OCI-LY7 (cell line): ENCODE measurements at regions not wholly inside any gene's neighbourhood (a gene's known extent, or its start where the extent isn't known, plus 50 kb on each side); places are given as distances from the start of the nearest gene placed in this dataset.

Source experiments
- BruUV-seq: library from RNA; stranded (reverse); fragments of 400-500 nt; replicated peaks from 2 replicates; lab custom pipeline; 2021; lab: Mats Ljungman, UMichigan
- CTCF ChIA-PET: fragments of 300-600 bp; sonication (Branson Sonifier 250); formaldehyde crosslinking; loops from one replicate; lab custom pipeline; 2022; ENCODE audit warnings: antibody characterized with exemption; ENCODE audit not compliant: unreplicated experiment; lab: Charles Lee
- POLR2A ChIA-PET: fragments of 300-600 bp; sonication (Branson Sonifier 250); formaldehyde crosslinking; loops from one replicate; lab custom pipeline; 2022; ENCODE audit warnings: antibody characterized with exemption; lab: Charles Lee
- DNase-seq: peaks from one replicate; pipeline ENCODE4 v3.0.0-alpha.2; 2015; ENCODE audit warnings: low spot score
- H2AFZ ChIP-seq: fragments of 200-600 bp; sonication (generic), shearing (Covaris generic); 2 replicates; pipeline ENCODE4 v1.6.1; 2014; ENCODE audit warnings: mild to moderate bottlenecking, antibody characterized with exemption, low read length, moderate library complexity
- H3K27ac ChIP-seq: fragments of 200-600 bp; sonication (generic); 2 replicates; pipeline ENCODE4 v1.5.1; 2014; ENCODE audit warnings: mixed run types, low read depth, mild to moderate bottlenecking, moderate library complexity, low read length, inconsistent platforms; ENCODE audit not compliant: poor library complexity, severe bottlenecking
- H3K36me3 ChIP-seq: fragments of 200-600 bp; sonication (generic); 2 replicates; pipeline ENCODE4 v1.6.1; 2014; ENCODE audit warnings: mild to moderate bottlenecking, antibody characterized with exemption, low read length, moderate library complexity, mixed read lengths; ENCODE audit not compliant: insufficient read depth
- H3K4me1 ChIP-seq: fragments of 200-600 bp; sonication (generic); 2 replicates; pipeline ENCODE4 v1.5.1; 2014; ENCODE audit warnings: mild to moderate bottlenecking, low read length; ENCODE audit not compliant: insufficient read depth, poor library complexity, severe bottlenecking
- H3K4me2 ChIP-seq: fragments of 200-600 bp; sonication (generic); 2 replicates; pipeline ENCODE4 v1.6.1; 2014; ENCODE audit warnings: mild to moderate bottlenecking, low read length
- H3K4me3 ChIP-seq: fragments of 200-600 bp; sonication (generic); 2 replicates; pipeline ENCODE4 v1.5.1; 2014; ENCODE audit warnings: mild to moderate bottlenecking, low read depth, low read length; ENCODE audit not compliant: poor library complexity, severe bottlenecking
- H3K79me2 ChIP-seq: fragments of 200-600 bp; sonication (generic); 2 replicates; pipeline ENCODE4 v1.6.1; 2016; ENCODE audit warnings: low read depth, mild to moderate bottlenecking, low read length, moderate library complexity, mixed read lengths; ENCODE audit not compliant: insufficient read depth
- H3K9me2 ChIP-seq: fragments of 200-600 bp; sonication (generic); 2 replicates; pipeline ENCODE4 v1.6.1; 2016; ENCODE audit warnings: mild to moderate bottlenecking, low read length, mixed read lengths; ENCODE audit not compliant: insufficient read depth
- H3K9me3 ChIP-seq: fragments of 200-600 bp; sonication (generic); 2 replicates; pipeline ENCODE4 v1.6.1; 2014; ENCODE audit warnings: mild to moderate bottlenecking, mixed run types, low read length, mixed read lengths
- H4K20me1 ChIP-seq: fragments of 200-600 bp; sonication (generic); 2 replicates; pipeline ENCODE4 v1.6.1; 2014; ENCODE audit warnings: mild to moderate bottlenecking, antibody characterized with exemption, low read length, moderate library complexity, mixed read lengths; ENCODE audit not compliant: insufficient read depth
- CTCF ChIP-seq: fragments of 200-600 bp; sonication (generic); conservative IDR thresholded peaks from 2 replicates; pipeline ENCODE4 v1.5.1; 2014; ENCODE audit warnings: mild to moderate bottlenecking, antibody characterized with exemption, low read length, moderate library complexity, mixed read lengths
- EZH2phosphoT487 ChIP-seq: fragments of 200-600 bp; sonication (generic); IDR thresholded peaks from 2 replicates; pipeline ENCODE4 v1.6.1; 2018; ENCODE audit warnings: low read depth, borderline replicate concordance, mild to moderate bottlenecking, mixed run types, antibody characterized with exemption, low read length, moderate library complexity, mixed read lengths
- intact Hi-C: fragments of 100-400 bp; cut with micrococcal nuclease; formaldehyde crosslinking; loops from one replicate; pipeline ENCODE4 v1.10.0; 2022; ENCODE audit not compliant: unreplicated experiment

- TF ChIP-seq CTCF (no peak), EZH2phosphoT487 (no peak)
- H4K20me1 ChIP-seq = no peaks in the 10 kb centered on the region
- BruUV-seq = no TSS peak
Measured at GRCh38 chrX:3219667-3220066, 126.8 kb downstream of the MXRA5 start.

DNA sequence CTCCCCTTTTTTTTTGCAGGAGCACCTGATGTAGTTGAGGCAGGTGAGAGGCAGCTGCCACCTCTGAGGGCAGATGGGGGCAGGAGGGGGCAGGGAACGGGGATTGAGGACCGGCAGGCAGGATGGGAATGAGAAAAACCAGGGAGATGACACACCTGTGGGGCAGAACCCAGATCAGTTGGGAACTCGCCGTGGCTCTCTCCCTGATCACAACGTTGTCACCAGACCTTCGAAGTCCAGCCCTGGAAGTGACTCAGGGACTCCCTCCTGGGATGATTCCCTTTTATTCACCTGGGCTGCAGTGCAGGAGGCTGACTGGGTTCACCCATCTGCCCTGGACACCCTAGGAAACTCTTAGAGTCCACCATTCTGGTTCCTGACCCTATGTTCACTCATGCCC, 127.2 kb downstream of the MXRA5 start:
- Histone ChIP-seq H3K4me3 (no peak overlapping the region), H3K9me3 (no peaks in the 10 kb centered on the region), H3K9me2 (no peaks in the 10 kb centered on the region), H3K4me2 (no peak overlapping the region), H3K36me3 (no peaks in the 10 kb centered on the region), H3K79me2 (no peaks in the 10 kb centered on the region), H3K27ac (no peak overlapping the region), H3K4me1 (no peaks in the 10 kb centered on the region), H4K20me1 (no peaks in the 10 kb centered on the region), H2AFZ (no peak overlapping the region)
- CTCF ChIA-PET = no interaction called here
- no peak for DNase-seq
- BruUV-seq = no TSS peak
- intact Hi-C loops = no loop called here
- POLR2A ChIA-PET = no interaction called here
- TF ChIP-seq CTCF (no peak), EZH2phosphoT487 (no peak)

More at GRCh38 chrX:3219667-3220066, 126.8 kb downstream of the MXRA5 start:
- ChIA-PET POLR2A (no interaction called here), CTCF (no interaction called here)
- intact Hi-C loops = no loop called here
- Histone ChIP-seq H3K27ac (no peak overlapping the region), H3K9me3 (no peaks in the 10 kb centered on the region), H3K4me2 (no peak overlapping the region), H2AFZ (no peak overlapping the region), H3K79me2 (no peaks in the 10 kb centered on the region), H3K9me2 (no peaks in the 10 kb centered on the region), H3K4me3 (no peak overlapping the region), H3K36me3 (no peaks in the 10 kb centered on the region), H3K4me1 (no peaks in the 10 kb centered on the region)
- no peak for DNase-seq

- POLR2A ChIA-PET = no interaction called here
- Histone ChIP-seq H3K9me3 (no peaks in the 10 kb centered on the region), H3K4me3 (no peak overlapping the region), H3K9me2 (no peaks in the 10 kb centered on the region), H3K27ac (no peak overlapping the region), H3K4me2 (no peak overlapping the region), H3K4me1 (no peaks in the 10 kb centered on the region), H3K79me2 (no peaks in the 10 kb centered on the region), H3K36me3 (no peaks in the 10 kb centered on the region), H2AFZ (no peak overlapping the region), H4K20me1 (no peaks in the 10 kb centered on the region)
- no peak for DNase-seq
- no TSS peak for BruUV-seq
- CTCF ChIA-PET = no interaction called here
- intact Hi-C loops = no loop called here
- no peak for TF ChIP-seq CTCF
- no peak for TF ChIP-seq EZH2phosphoT487
Measured at GRCh38 chrX:3218442-3218841, 128.0 kb downstream of the MXRA5 start.
